LNCAP (cell line): ENCODE measurements at regions not wholly inside any gene's neighbourhood (a gene's known extent, or its start where the extent isn't known, plus 50 kb on each side); places are given as distances from the start of the nearest gene placed in this dataset.

ENCODE experiments used
- TF ChIP-seq, protein P1 (sequence below): fragments of 450-650 bp; IDR thresholded peaks from 2 replicates; pipeline ENCODE4 v1.5.1; 2017; ENCODE audit warnings: mild to moderate bottlenecking

DNA sequence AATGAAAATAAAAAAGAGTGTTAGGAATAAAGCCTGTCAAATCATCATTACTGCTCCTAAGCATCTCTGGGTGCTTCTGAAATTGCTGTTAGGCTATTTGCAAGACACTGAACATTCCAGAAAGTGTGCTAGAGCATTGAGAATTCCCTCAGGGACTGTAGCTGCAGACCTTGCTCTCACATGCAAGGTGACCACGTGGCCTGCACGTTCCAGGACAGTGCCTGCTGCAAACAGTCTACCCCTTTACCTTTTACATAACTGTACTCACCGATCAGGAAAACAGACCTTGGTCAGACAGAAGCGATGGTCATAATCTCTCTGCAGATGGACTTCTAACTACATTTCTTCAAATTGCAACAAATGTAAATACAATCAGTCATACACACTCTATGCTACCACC, 164.5 kb downstream of the PSMG1 start:
- TF ChIP-seq, protein P1, sequence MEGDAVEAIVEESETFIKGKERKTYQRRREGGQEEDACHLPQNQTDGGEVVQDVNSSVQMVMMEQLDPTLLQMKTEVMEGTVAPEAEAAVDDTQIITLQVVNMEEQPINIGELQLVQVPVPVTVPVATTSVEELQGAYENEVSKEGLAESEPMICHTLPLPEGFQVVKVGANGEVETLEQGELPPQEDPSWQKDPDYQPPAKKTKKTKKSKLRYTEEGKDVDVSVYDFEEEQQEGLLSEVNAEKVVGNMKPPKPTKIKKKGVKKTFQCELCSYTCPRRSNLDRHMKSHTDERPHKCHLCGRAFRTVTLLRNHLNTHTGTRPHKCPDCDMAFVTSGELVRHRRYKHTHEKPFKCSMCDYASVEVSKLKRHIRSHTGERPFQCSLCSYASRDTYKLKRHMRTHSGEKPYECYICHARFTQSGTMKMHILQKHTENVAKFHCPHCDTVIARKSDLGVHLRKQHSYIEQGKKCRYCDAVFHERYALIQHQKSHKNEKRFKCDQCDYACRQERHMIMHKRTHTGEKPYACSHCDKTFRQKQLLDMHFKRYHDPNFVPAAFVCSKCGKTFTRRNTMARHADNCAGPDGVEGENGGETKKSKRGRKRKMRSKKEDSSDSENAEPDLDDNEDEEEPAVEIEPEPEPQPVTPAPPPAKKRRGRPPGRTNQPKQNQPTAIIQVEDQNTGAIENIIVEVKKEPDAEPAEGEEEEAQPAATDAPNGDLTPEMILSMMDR: no peak

DNA sequence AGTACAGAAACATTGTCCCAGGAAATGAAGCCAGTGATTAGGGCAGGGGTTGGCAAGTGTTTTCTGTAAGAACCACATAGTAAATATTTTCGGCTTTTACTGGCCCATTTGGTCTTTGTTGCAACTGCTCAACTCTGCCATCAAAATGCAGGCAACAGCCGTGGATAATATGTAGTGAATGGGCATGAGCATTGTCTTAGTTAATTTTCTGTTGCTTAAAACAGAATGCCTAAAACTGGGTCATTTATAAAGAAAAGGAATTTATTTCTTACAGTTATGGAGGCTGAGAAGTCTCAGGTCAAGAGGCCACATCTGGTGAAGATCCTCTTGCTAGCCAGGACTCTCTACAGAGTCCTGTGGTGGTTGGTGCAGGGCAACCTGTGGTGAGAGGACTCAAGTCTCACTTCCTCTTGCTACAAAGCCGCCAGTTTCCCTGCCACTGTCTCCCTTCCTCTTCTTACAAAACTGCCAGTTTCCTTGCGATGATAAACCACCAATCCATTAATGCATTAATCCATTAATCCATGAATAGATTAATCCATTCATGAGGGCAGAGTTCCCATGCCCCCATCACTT, 166.4 kb downstream of the PSMG1 start:
- TF ChIP-seq, protein P1: no peak

DNA sequence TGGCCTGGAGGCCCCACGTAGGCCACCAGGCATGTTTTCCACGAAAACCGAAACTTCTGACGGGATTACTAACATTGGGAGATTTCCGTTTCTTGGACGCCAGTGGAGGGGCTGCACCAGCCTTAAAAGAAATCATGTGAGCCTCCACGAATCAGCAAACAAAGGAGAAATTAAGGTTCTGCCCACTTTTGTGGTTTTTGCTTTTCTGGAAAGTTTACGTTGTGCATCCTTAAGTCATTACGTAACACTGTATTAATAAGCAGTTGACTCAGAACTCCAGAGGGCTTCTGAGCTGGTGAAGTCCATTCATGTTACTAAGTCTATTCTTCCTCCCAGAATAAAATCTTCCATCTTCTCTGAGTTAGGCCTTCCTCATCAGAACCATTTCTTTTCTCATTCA, 168.5 kb downstream of the PSMG1 start:
- TF ChIP-seq, protein P1: no peak

DNA sequence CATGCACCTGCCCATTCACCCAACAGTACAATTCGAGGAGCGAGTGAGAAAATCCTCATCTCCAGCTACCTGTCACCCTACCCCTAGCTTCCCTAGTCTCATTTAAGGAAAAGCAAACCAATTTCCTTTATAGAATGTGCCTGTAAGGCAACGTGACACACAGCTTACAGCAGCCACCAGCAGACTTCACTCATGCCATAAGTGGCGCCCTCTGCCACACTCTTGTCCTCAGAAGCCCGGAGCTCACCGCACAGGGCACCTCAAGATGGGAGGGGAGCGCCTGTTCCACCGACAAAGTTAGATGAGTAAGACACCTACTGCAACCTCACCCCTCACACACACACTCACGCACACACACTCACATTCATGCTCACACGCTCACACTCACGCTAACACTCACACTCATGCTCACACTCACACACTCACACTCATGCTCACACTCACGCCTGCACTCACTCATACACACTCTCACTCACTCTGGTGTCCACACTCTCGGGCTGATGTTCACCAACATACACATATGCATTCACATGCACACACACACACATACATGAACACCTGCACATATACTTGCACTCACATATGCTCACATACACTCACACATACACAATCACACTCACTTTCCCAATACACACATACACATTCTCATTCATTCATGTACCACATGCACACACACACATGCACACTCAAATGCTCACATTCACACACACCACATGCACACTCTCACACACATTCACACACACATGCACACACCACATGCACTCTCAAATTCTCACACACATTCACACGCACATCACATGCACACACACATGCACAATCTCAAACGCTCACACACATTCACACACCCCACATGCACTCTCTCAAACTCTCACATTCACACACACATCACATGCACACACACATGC, 170.7 kb downstream of the PSMG1 start:
- TF ChIP-seq, protein P1: no peak

DNA sequence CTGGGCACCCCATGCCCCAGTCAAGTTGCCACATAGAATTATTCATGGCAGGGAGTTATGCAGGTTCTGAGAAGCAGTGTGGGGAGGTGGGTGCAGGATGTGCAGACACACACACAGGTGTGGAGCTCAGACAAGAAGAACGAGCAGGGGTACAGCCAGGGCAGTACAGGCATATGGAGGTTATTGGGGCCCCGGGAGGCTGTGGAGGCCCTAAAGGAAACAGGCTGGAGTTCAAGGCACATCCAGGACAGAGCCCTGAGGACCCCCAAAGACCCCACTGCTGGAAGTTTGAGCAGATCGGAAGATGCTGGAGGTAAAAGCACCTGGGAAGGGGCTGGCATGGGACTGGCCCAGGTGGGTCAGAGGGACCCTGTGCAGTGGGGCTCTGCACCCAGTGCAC, 171.3 kb downstream of the PSMG1 start:
- TF ChIP-seq, protein P1: no peak

DNA sequence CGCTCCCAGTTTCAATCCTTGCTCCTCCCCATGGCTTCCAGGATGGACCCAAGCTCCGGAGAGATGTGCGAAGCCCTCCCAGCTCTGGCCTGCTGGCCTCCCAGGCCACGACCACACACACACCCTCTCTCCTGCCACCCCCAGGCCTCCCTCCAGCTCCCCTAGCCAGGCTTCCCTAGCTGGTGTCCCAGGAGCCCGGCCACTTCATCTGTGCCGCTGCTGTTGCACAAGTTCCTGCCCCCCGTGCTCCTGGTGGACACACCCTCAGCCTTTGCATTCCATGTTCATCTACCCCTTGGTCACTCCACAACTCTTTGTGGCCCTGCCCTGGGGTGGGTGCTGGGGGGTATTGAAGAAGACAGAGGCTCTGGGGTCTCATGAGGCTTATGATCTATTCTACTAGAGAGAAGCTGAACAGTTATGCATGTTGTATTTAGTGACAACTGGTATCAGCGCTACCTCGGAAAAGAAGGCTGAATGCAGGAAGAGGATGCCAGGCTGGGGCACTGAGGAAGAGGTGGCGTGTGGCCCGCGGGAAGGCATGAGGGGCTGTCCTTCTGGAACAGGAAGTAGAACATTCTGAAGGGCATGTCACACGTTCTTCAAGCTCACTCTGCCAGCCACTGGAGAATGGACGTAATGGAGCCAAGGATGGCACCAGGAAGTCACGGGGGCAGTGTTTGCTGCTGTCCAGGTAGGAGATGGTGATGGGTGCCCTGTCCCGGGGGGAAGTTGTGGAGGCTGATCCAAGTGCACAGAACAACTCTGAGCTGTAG, 172.4 kb downstream of the PSMG1 start:
- TF ChIP-seq, protein P1: no peak

DNA sequence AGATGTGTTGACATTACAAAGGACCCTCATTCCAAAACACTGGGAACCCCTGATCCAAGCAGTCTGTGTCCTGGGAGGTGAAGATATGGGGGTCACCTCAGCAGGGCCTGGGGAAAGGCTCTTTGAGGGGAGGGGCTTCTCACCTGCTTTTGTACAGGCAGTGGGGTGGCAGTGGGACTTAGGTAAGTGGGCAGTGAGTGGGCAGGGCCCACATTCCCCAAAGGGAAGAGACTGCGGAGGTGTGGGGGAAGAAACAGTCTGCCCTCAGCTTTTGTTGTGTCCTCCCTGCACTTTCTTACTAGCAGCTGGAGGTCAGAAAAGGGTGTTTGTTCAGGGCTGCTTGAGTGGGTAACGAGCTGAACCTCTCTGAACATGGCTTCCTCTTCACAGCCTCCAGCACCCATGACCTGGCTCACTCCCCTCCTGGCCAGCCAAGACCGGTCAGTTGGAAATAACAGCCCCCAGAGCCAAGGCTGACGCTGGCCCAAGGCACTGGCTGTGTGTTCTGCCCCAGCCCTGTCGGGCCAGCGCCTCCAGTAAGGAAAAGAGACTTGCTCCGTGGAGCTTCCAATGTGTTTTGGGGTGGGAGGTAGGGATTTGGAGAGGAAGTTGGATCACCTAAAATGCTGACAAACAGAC, 173.5 kb downstream of the PSMG1 start:
- TF ChIP-seq, protein P1: no peak
